ENCODE measurements at regions not wholly inside any gene's neighbourhood (a gene's known extent, or its start where the extent isn't known, plus 50 kb on each side); places are given as distances from the start of the nearest gene placed in this dataset.

DNA sequence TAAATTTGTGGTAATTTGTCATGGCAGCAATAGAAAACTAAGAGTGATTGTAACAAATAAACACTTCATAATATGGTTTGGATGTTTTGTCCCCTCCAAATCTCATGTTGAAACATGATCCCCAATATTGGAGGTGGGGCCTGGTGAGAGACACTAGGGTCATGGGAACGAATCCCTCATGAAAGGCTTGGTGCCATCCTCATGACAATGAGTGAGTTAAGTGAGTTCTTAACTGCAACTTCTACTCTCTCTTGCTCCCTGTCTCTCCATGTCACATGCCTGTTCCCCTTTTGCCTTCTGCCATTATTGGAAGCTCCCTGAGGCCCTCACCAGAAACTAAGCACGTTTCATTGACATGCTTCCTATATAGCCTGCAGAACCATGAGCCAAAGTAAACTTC lies 1233.2 kb downstream of the OLFM4 start:
- TF ChIP-seq CTCF (IDR thresholded peaks at IDR 0.05) (no peak), POLR2A (IDR thresholded peaks at IDR 0.05) (no peak)

All from Peyer's patch (tissue), 4 donors.